SH-SY5Y (cell line): ENCODE measurements at regions not wholly inside any gene's neighbourhood (a gene's known extent, or its start where the extent isn't known, plus 50 kb on each side); places are given as distances from the start of the nearest gene placed in this dataset.

Source experiments
- GATA2 ChIP-seq: IDR thresholded peaks from 2 replicates; pipeline ENCODE4 v1.6.1; 2011; ENCODE audit warnings: mild to moderate bottlenecking, low read depth, low read length
- GATA3 ChIP-seq: IDR thresholded peaks from 2 replicates; pipeline ENCODE4 v1.6.1; 2011; ENCODE audit warnings: low read depth, mild to moderate bottlenecking, low read length, moderate library complexity

- no peak for TF ChIP-seq GATA2
- no peak for TF ChIP-seq GATA3
These were observed 77.0 kb upstream of the ZNF507 start for GRCh38 chr19:32268381-32268780.
